ENCODE measurements at regions not wholly inside any gene's neighbourhood (a gene's known extent, or its start where the extent isn't known, plus 50 kb on each side); places are given as distances from the start of the nearest gene placed in this dataset.

GRCh38 chr10:1802413-1802812, 65.1 kb upstream of the ADARB2 start:
- no peak for DNase-seq (ENCODE audit: low spot score)
- TF ChIP-seq HNF4G (IDR thresholded peaks at IDR 0.05), result no peak
- TF ChIP-seq ATF3 (IDR thresholded peaks at IDR 0.05), result no peak
- TF ChIP-seq FOXA1 (IDR thresholded peaks at IDR 0.05), result no peak
- TF ChIP-seq ZBTB33 (IDR thresholded peaks at IDR 0.05), result no peak
- TF ChIP-seq REST (IDR thresholded peaks at IDR 0.05), result no peak
- no peak for TF ChIP-seq YY1 (IDR thresholded peaks at IDR 0.05)
- no peak for TF ChIP-seq RAD21 (IDR thresholded peaks at IDR 0.05)
- no peak for TF ChIP-seq SP1 (IDR thresholded peaks at IDR 0.05)
- no peak for TF ChIP-seq EGR1 (IDR thresholded peaks at IDR 0.05; ENCODE audit: low read depth in 2 of 2)
- TF ChIP-seq FOXA2 (IDR thresholded peaks at IDR 0.05), result no peak
- TF ChIP-seq HNF4A (conservative IDR thresholded peaks at IDR 0.05), result no peak
- no peak for TF ChIP-seq CTCF (IDR thresholded peaks at IDR 0.05; ENCODE audit: low read depth, low read length, missing input control)
- TF ChIP-seq TAF1 (conservative IDR thresholded peaks at IDR 0.05), result no peak
- TF ChIP-seq JUND (IDR thresholded peaks at IDR 0.05), result no peak
- TF ChIP-seq NR2F2 (IDR thresholded peaks at IDR 0.05), result no peak
- TF ChIP-seq MAX (IDR thresholded peaks at IDR 0.05), result no peak
- TF ChIP-seq GABPA (IDR thresholded peaks at IDR 0.05 in 1 of 2, conservative IDR thresholded peaks at IDR 0.05 in 1 of 2), result no peak
- WGBS, result 89% methylated on average over 2 of the region's 2 CpGs

GRCh38 chr10:1788401-1788800, 51.1 kb upstream of the ADARB2 start:
- Histone ChIP-seq H3K27ac (ENCODE audit: low read depth in 1 of 2, low read length in 2 of 2) (no peak overlapping the region), H3K9ac (ENCODE audit: low read depth in 1 of 2, low read length in 2 of 2) (no peak overlapping the region), H3K4me1 (ENCODE audit: control insufficient read depth in 4 of 4, insufficient read depth in 4 of 4, low read length in 3 of 4) (peaks cover 0 to 3% (median under 1%) of the 10 kb centered on the region in 4 donors), H3K36me3 (ENCODE audit: control insufficient read depth in 4 of 4, insufficient read depth in 3 of 4, low read depth in 1 of 4, low read length in 3 of 4) (no peaks in the 10 kb centered on the region), H3K9me3 (ENCODE audit: control insufficient read depth in 4 of 4, low read length in 3 of 4) (no peaks in the 10 kb centered on the region), H3K27me3 (ENCODE audit: control insufficient read depth in 4 of 4, insufficient read depth in 4 of 4, low read length in 3 of 4) (no peaks in the 10 kb centered on the region), H3K4me3 (ENCODE audit: low read depth in 1 of 3, low read length in 3 of 3) (no peak overlapping the region)
- no peak for DNase-seq (ENCODE audit: low spot score)
- TF ChIP-seq RXRA (IDR thresholded peaks at IDR 0.05) (no peak), TAF1 (conservative IDR thresholded peaks at IDR 0.05) (no peak), ZBTB33 (IDR thresholded peaks at IDR 0.05) (no peak), NR2F2 (IDR thresholded peaks at IDR 0.05) (no peak), MAX (IDR thresholded peaks at IDR 0.05) (no peak), FOXA1 (IDR thresholded peaks at IDR 0.05) (no peak), GABPA (IDR thresholded peaks at IDR 0.05 in 1 of 2, conservative IDR thresholded peaks at IDR 0.05 in 1 of 2) (no peak), FOXA2 (IDR thresholded peaks at IDR 0.05) (no peak), REST (IDR thresholded peaks at IDR 0.05) (no peak), ATF3 (IDR thresholded peaks at IDR 0.05) (no peak)
- 66% methylated on average over 9 of the region's 9 CpGs for WGBS

More at GRCh38 chr10:1802413-1802812, 65.1 kb upstream of the ADARB2 start:
- Histone ChIP-seq H3K36me3 (ENCODE audit: control insufficient read depth in 4 of 4, insufficient read depth in 3 of 4, low read depth in 1 of 4, low read length in 3 of 4) (no peaks in the 10 kb centered on the region), H3K4me3 (ENCODE audit: low read depth in 1 of 3, low read length in 3 of 3) (no peak overlapping the region), H3K9me3 (ENCODE audit: control insufficient read depth in 4 of 4, low read length in 3 of 4) (peaks cover 0 to 2% (median 0%) of the 10 kb centered on the region in 4 donors), H3K27ac (ENCODE audit: low read depth in 1 of 2, low read length in 2 of 2) (no peak overlapping the region), H3K4me1 (ENCODE audit: control insufficient read depth in 4 of 4, insufficient read depth in 4 of 4, low read length in 3 of 4) (no peaks in the 10 kb centered on the region), H3K9ac (ENCODE audit: low read depth in 1 of 2, low read length in 2 of 2) (no peak overlapping the region), H3K27me3 (ENCODE audit: control insufficient read depth in 4 of 4, insufficient read depth in 4 of 4, low read length in 3 of 4) (no peaks in the 10 kb centered on the region)
